ENCODE measurements at regions not wholly inside any gene's neighbourhood (a gene's known extent, or its start where the extent isn't known, plus 50 kb on each side); places are given as distances from the start of the nearest gene placed in this dataset.

- Histone ChIP-seq H4K20me1 (ENCODE audit: insufficient read depth, low read length) (no peaks in the 10 kb centered on the region), H3K27ac (ENCODE audit: low read length) (no peak overlapping the region), H3K4me3 (ENCODE audit: low read length) (no peak overlapping the region), H3K36me3 (replicated peaks; ENCODE audit: low read depth, low read length) (peaks cover 2% of the 10 kb centered on the region), H3K9ac (ENCODE audit: low read length) (no peak overlapping the region), H3K79me2 (ENCODE audit: low read length) (no peaks in the 10 kb centered on the region), H3K4me1 (ENCODE audit: low read length) (peaks cover 7% of the 10 kb centered on the region; the same call in 1 of the 2 replicates), H3K4me2 (ENCODE audit: low read length) (no peak overlapping the region), H2AFZ (ENCODE audit: low read depth, low read length) (no peak overlapping the region), H3K27me3 (ENCODE audit: low read depth, low read length) (no peaks in the 10 kb centered on the region), H3K9me3 (ENCODE audit: insufficient read depth, low read length) (peaks cover 3% of the 10 kb centered on the region; the same call in 1 of the 2 replicates)
- TF ChIP-seq EZH2phosphoT487 (IDR thresholded peaks at IDR 0.05; ENCODE audit: low read depth), result no peak
- no peak for TF ChIP-seq CTCF (IDR thresholded peaks at IDR 0.05; ENCODE audit: low read depth, low read length)
Measured at GRCh38 chr2:41234093-41234492, 782.2 kb upstream of the SLC8A1 start.

- H3K9ac ChIP-seq (ENCODE audit: low read length), result peak overlapping the region; percentile 35; the same call in 1 of the 2 replicates
- H2AFZ ChIP-seq (ENCODE audit: low read depth, low read length), result no peak overlapping the region
Measured at GRCh38 chr2:41241325-41242000, 789.6 kb upstream of the SLC8A1 start.

GRCh38 chr2:41242001-41242331, 790.1 kb upstream of the SLC8A1 start:
- Histone ChIP-seq H3K9me3 (ENCODE audit: insufficient read depth, low read length) (peaks cover 3% of the 10 kb centered on the region; the same call in 1 of the 2 replicates), H3K27ac (ENCODE audit: low read length) (peak overlapping the region; percentile 62), H2AFZ (ENCODE audit: low read depth, low read length) (no peak overlapping the region), H3K4me2 (ENCODE audit: low read length) (peak overlapping the region; percentile 68), H4K20me1 (ENCODE audit: insufficient read depth, low read length) (no peaks in the 10 kb centered on the region), H3K4me1 (ENCODE audit: low read length) (peaks cover 44% of the 10 kb centered on the region), H3K4me3 (ENCODE audit: low read length) (peak overlapping the region; percentile 19; the same call in 1 of the 2 replicates), H3K27me3 (ENCODE audit: low read depth, low read length) (no peaks in the 10 kb centered on the region), H3K9ac (ENCODE audit: low read length) (peak overlapping the region; percentile 35; the same call in 1 of the 2 replicates), H3K79me2 (ENCODE audit: low read length) (no peaks in the 10 kb centered on the region), H3K36me3 (replicated peaks; ENCODE audit: low read depth, low read length) (peaks cover 2% of the 10 kb centered on the region)
- TF ChIP-seq EZH2phosphoT487 (IDR thresholded peaks at IDR 0.05; ENCODE audit: low read depth), result no peak
- no peak for TF ChIP-seq CTCF (IDR thresholded peaks at IDR 0.05; ENCODE audit: low read depth, low read length)

More at GRCh38 chr2:41241325-41242000, 789.6 kb upstream of the SLC8A1 start:
- Histone ChIP-seq H3K4me3 (ENCODE audit: low read length) (peak overlapping the region; percentile 46), H3K36me3 (replicated peaks; ENCODE audit: low read depth, low read length) (peaks cover 2% of the 10 kb centered on the region), H3K4me1 (ENCODE audit: low read length) (peaks cover 42% of the 10 kb centered on the region), H4K20me1 (ENCODE audit: insufficient read depth, low read length) (no peaks in the 10 kb centered on the region), H3K4me2 (ENCODE audit: low read length) (peak overlapping the region; percentile 68), H3K27ac (ENCODE audit: low read length) (peak overlapping the region; percentile 62), H3K9me3 (ENCODE audit: insufficient read depth, low read length) (peaks cover 3% of the 10 kb centered on the region; the same call in 1 of the 2 replicates), H3K79me2 (ENCODE audit: low read length) (no peaks in the 10 kb centered on the region), H3K27me3 (ENCODE audit: low read depth, low read length) (no peaks in the 10 kb centered on the region)
- peak; percentile 40 for TF ChIP-seq CTCF (IDR thresholded peaks at IDR 0.05; ENCODE audit: low read depth, low read length)
- TF ChIP-seq EZH2phosphoT487 (IDR thresholded peaks at IDR 0.05; ENCODE audit: low read depth), result no peak

GRCh38 chr2:41267929-41268659, 779.7 kb upstream of the PKDCC start:
- Histone ChIP-seq H4K20me1 (ENCODE audit: insufficient read depth, low read length) (no peaks in the 10 kb centered on the region), H3K4me1 (ENCODE audit: low read length) (no peaks in the 10 kb centered on the region), H3K9me3 (ENCODE audit: insufficient read depth, low read length) (no peaks in the 10 kb centered on the region), H3K36me3 (replicated peaks; ENCODE audit: low read depth, low read length) (no peaks in the 10 kb centered on the region), H2AFZ (ENCODE audit: low read depth, low read length) (no peak overlapping the region), H3K79me2 (ENCODE audit: low read length) (no peaks in the 10 kb centered on the region), H3K27ac (ENCODE audit: low read length) (no peak overlapping the region), H3K4me3 (ENCODE audit: low read length) (no peak overlapping the region), H3K9ac (ENCODE audit: low read length) (no peak overlapping the region), H3K27me3 (ENCODE audit: low read depth, low read length) (no peaks in the 10 kb centered on the region), H3K4me2 (ENCODE audit: low read length) (no peak overlapping the region)
- TF ChIP-seq CTCF (IDR thresholded peaks at IDR 0.05; ENCODE audit: low read depth, low read length) (no peak), EZH2phosphoT487 (IDR thresholded peaks at IDR 0.05; ENCODE audit: low read depth) (no peak)
